ENCODE measurements at regions not wholly inside any gene's neighbourhood (a gene's known extent, or its start where the extent isn't known, plus 50 kb on each side); places are given as distances from the start of the nearest gene placed in this dataset.

DNA sequence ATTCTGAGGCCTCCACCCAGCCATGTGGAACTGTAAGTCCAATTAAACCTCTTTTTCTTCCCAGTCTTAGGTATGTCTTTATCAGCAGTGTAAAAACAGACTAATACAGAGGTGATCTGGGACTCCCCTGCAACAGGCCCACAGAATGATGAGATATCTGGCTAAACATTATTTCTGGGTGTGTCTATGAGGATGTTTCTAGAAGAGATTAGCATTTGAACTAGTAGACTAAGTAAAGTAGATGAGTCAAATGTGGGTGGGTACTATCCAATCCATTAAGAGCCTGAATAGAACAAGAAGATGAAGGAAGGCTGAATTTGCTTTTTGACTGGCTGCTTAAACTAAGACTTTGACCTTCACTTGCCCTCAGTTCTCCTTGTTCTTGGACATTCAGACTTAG, 396.5 kb upstream of the LRRC7 start:
- Mint-ChIP-seq H3K4me1 (no peaks in the 10 kb centered on the region), H3K27ac (no peak overlapping the region), H3K9me3 (peaks cover 16% of the 10 kb centered on the region), H3K4me3 (no peak overlapping the region), H3K36me3 (no peaks in the 10 kb centered on the region)
- ATAC-seq (no peak), DNase-seq (ENCODE audit: low spot score in 2 of 2) (no peak)

DNA sequence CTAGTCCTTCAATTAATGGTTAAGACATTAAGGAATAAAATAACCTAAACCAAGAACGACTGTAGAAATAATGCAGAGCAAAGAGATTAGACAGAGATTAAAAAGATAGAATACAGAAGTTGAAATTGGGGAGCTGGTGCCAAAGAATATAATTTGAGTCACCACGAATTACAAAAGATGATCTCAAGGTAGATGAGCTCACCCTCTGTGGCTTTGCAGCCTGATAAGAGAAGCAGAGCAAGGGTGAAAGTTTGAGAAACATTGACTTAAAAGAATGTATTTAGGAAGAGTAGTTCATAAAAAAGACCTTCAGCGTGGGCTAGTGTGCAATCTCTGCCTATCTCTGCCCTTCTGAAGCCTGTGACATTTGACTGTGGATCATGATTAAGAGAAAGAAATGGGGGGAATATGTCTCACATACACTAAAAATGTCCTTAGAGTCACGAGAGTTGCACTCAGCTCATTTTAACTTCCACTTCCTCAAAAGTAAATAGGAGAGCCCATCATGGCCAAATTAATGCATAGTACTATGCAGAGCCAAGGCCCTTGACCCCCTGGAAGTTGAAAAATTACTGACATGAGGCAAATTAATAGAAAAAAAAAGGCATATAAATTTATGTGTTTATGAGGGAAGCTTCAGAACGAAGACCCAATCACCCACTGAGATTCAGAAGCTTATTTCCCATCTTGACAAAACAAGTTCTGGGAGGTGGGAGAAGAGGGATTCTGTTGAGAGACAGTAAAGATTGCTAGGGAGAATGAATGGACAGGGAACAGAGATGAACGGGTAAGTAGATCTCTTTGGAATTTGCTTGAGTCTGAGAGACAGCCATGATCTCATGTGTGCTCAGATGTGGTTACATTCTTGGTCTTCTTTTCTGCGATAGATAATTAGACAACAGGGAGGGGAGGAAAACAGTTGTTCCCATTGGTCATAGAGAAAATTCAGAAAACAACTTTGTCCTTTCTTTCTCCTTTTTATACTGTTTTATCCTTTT, 395.4 kb upstream of the LRRC7 start:
- Mint-ChIP-seq H3K9me3 (peaks cover 14% of the 10 kb centered on the region), H3K36me3 (no peaks in the 10 kb centered on the region), H3K4me3 (no peak overlapping the region), H3K4me1 (no peaks in the 10 kb centered on the region), H3K27ac (no peak overlapping the region)
- DNase-seq (ENCODE audit: low spot score in 2 of 2): no peak
- no peak for ATAC-seq

DNA sequence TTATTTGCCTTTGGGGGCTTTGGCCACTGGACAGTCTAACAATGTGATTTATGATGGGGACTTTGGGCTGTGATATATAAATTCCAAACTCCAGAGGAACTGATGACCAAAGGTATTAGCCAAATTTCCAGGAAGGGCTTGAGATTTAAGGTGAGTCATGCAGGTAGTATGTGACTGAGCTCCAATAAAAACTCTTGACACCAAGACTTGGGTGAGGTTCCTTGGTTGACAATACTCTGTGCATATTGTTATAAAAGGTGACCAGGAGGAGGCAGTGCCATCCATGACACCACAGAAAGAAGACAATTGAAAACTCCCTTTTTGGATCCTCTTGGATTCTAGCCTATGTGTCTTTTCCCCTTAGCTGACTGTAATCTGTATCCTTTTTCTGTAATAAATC, 392.7 kb upstream of the LRRC7 start:
- H3K4me1 Mint-ChIP-seq: no peaks in the 10 kb centered on the region
- ATAC-seq: no peak

GRCh38 chr1:69180358-69180757, 387.4 kb upstream of the LRRC7 start:
- Mint-ChIP-seq H3K4me1 (no peaks in the 10 kb centered on the region), H3K4me3 (no peak overlapping the region), H3K9me3 (peaks cover 5% of the 10 kb centered on the region), H3K27ac (no peak overlapping the region), H3K36me3 (no peaks in the 10 kb centered on the region)
- ATAC-seq: no peak
- DNase-seq (ENCODE audit: low spot score in 2 of 2): no peak

More for the DNA sequence above, 392.7 kb upstream of the LRRC7 start:
- H3K27ac Mint-ChIP-seq: no peak overlapping the region
- H3K9me3 Mint-ChIP-seq: peaks cover 19% of the 10 kb centered on the region
- H3K36me3 Mint-ChIP-seq: no peaks in the 10 kb centered on the region
- no peak for DNase-seq (ENCODE audit: low spot score in 2 of 2)
- H3K4me3 Mint-ChIP-seq: no peak overlapping the region

- H3K4me3 Mint-ChIP-seq: no peak overlapping the region
- DNase-seq (ENCODE audit: low spot score in 2 of 2): no peak
- H3K4me1 Mint-ChIP-seq: no peaks in the 10 kb centered on the region
- H3K27ac Mint-ChIP-seq: no peak overlapping the region
- ATAC-seq: no peak
- peaks cover 14% of the 10 kb centered on the region for H3K9me3 Mint-ChIP-seq
- no peaks in the 10 kb centered on the region for H3K36me3 Mint-ChIP-seq
Measured at GRCh38 chr1:69185378-69185777, 382.3 kb upstream of the LRRC7 start.

DNA sequence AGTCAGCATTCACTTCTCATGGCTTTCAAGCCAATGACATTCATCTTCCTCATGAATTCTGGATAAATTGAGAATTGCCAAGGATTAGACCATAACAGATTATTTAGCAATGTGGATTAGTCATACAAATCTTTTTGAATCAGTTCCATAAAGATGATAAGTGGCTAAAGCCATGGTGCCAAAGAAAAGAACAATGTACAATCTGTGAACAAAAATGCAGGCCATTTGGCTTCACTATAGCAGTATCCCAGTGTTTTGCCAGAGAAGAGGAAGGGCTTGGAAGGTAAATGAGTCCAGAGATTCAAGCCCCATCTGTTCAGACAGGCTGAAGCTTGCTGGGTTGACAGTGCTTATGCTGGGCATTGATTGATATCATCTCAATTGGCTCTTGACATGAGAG, 376.4 kb upstream of the LRRC7 start:
- H3K4me3 Mint-ChIP-seq: no peak overlapping the region
- H3K9me3 Mint-ChIP-seq: peaks cover 27% of the 10 kb centered on the region
- H3K27ac Mint-ChIP-seq: no peak overlapping the region
- H3K36me3 Mint-ChIP-seq: no peaks in the 10 kb centered on the region
- ATAC-seq: no peak
- DNase-seq (ENCODE audit: low spot score in 2 of 2): no peak
- H3K4me1 Mint-ChIP-seq: no peaks in the 10 kb centered on the region

DNA sequence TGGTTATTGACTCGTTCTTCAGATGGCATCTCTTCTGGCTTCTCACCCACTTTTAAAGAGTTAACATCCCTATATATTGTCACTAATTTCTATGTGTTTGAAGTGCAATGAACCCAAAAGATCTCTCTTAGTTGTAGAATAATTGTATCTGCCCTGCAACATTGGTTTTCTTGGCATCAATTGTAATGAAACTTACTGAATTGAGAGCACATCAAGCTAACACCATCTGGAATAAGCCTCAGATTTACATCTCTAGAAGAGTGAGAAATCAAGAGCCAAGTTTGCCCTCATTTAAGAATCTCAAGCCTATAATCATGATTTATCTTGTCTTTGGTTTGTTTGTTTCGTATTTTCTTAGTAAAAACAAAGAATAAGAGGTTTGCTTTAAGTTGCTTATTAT, 372.6 kb upstream of the LRRC7 start:
- Mint-ChIP-seq H3K27ac (no peak overlapping the region), H3K9me3 (peaks cover 17% of the 10 kb centered on the region), H3K4me1 (no peaks in the 10 kb centered on the region), H3K4me3 (no peak overlapping the region), H3K36me3 (no peaks in the 10 kb centered on the region)
- DNase-seq (ENCODE audit: low spot score in 2 of 2): no peak
- no peak for ATAC-seq

GRCh38 chr1:69196071-69196470, 371.7 kb upstream of the LRRC7 start:
- ATAC-seq (no peak), DNase-seq (ENCODE audit: low spot score in 2 of 2) (no peak)
- H3K4me3 Mint-ChIP-seq: no peak overlapping the region
- peaks cover 19% of the 10 kb centered on the region for H3K9me3 Mint-ChIP-seq
- H3K4me1 Mint-ChIP-seq: no peaks in the 10 kb centered on the region
- H3K27ac Mint-ChIP-seq: no peak overlapping the region
- no peaks in the 10 kb centered on the region for H3K36me3 Mint-ChIP-seq

DNA sequence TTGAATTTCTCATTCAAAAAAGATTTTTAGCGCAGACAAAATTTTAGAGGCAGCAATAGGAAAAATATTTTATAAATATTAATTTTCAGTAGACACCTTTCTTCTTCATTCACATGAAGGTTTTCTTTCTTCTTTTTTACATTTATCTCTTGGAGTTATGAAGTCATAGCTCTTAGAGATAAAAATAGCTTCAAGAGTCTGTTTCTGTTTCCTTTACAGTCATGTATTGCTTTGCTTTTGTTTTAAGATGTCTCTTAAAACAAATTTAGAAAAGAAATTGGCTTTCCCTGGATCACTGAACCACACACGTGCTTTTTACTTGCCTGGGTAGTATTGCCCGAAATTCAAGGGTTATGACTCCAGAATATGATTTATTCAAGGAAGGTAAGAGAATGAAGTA, 369.9 kb upstream of the LRRC7 start:
- H3K4me1 Mint-ChIP-seq: no peaks in the 10 kb centered on the region

GRCh38 chr1:69201716-69202115, 366.0 kb upstream of the LRRC7 start:
- Mint-ChIP-seq H3K4me3 (no peak overlapping the region), H3K4me1 (no peaks in the 10 kb centered on the region), H3K36me3 (no peaks in the 10 kb centered on the region), H3K27ac (no peak overlapping the region), H3K9me3 (peaks cover 15% of the 10 kb centered on the region)
- DNase-seq (ENCODE audit: low spot score in 2 of 2) (no peak), ATAC-seq (no peak)

More for the DNA sequence above, 369.9 kb upstream of the LRRC7 start:
- DNase-seq (ENCODE audit: low spot score in 2 of 2): no peak
- Mint-ChIP-seq H3K9me3 (peaks cover 23% of the 10 kb centered on the region), H3K27ac (no peak overlapping the region), H3K4me3 (no peak overlapping the region), H3K36me3 (no peaks in the 10 kb centered on the region)
- ATAC-seq: no peak

DNA sequence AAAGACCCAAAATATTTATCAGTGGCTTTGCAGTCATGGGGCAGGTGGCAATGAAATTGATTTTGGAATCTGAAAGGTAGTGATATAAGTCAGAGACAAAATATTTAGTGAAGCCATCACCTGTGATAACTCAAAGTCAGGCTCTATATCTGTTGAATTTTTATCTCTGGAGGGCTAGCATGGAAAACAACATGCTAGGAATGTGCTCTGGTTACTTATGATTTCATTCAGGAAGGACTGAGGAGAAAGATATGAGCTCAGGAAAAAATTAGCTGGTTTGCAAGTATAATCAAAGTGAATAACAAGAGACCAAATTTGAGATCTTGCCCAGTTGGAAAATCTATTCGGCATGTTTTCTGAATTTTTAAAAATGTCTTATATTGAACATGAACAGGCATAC, 364.6 kb upstream of the LRRC7 start:
- Mint-ChIP-seq H3K9me3 (peaks cover 17% of the 10 kb centered on the region), H3K36me3 (no peaks in the 10 kb centered on the region), H3K4me1 (no peaks in the 10 kb centered on the region), H3K27ac (no peak overlapping the region), H3K4me3 (no peak overlapping the region)
- ATAC-seq: no peak
- no peak for DNase-seq (ENCODE audit: low spot score in 2 of 2)

- Mint-ChIP-seq H3K9me3 (peaks cover 13% of the 10 kb centered on the region), H3K27ac (no peak overlapping the region), H3K4me1 (no peaks in the 10 kb centered on the region), H3K4me3 (no peak overlapping the region), H3K36me3 (no peaks in the 10 kb centered on the region)
- ATAC-seq (no peak), DNase-seq (ENCODE audit: low spot score in 2 of 2) (no peak)
Measured at GRCh38 chr1:69213644-69214043, 354.1 kb upstream of the LRRC7 start.

- no peak for ATAC-seq
- Mint-ChIP-seq H3K4me1 (no peaks in the 10 kb centered on the region), H3K9me3 (peaks cover 12% of the 10 kb centered on the region), H3K4me3 (no peak overlapping the region), H3K36me3 (no peaks in the 10 kb centered on the region), H3K27ac (no peak overlapping the region)
- no peak for DNase-seq (ENCODE audit: low spot score in 2 of 2)
Measured at GRCh38 chr1:69215883-69216282, 351.8 kb upstream of the LRRC7 start.

GRCh38 chr1:69220672-69221071, 347.1 kb upstream of the LRRC7 start:
- no peaks in the 10 kb centered on the region for H3K36me3 Mint-ChIP-seq
- no peak for ATAC-seq
- H3K4me3 Mint-ChIP-seq: no peak overlapping the region
- no peak overlapping the region for H3K27ac Mint-ChIP-seq
- no peaks in the 10 kb centered on the region for H3K4me1 Mint-ChIP-seq
- no peak for DNase-seq (ENCODE audit: low spot score in 2 of 2)
- H3K9me3 Mint-ChIP-seq: no peaks in the 10 kb centered on the region

DNA sequence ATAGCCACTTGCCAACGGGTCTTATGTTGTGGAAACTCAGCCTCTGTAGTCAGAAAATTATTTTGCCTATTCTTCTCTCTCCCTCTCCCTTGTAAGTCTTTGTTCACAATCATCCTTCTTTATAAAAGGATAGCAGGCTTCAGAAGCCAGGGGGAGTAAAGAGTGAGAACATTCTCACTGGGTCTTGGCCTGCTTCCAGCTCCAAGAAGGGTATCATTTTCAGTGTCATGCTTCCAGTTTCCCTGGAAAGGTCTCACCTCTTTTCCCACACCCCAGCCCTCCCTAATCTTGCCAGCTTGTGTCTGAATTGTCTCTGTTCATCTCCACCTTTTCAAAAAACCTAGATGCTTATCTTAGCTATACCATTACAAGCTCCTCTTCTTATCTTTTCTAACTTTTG, 346.2 kb upstream of the LRRC7 start:
- no peak for DNase-seq (ENCODE audit: low spot score in 2 of 2)
- H3K9me3 Mint-ChIP-seq: no peaks in the 10 kb centered on the region
- no peaks in the 10 kb centered on the region for H3K4me1 Mint-ChIP-seq
- no peaks in the 10 kb centered on the region for H3K36me3 Mint-ChIP-seq
- no peak overlapping the region for H3K4me3 Mint-ChIP-seq
- no peak for ATAC-seq
- no peak overlapping the region for H3K27ac Mint-ChIP-seq

- ATAC-seq: no peak
- DNase-seq (ENCODE audit: low spot score in 2 of 2): no peak
- Mint-ChIP-seq H3K36me3 (no peaks in the 10 kb centered on the region), H3K27ac (no peak overlapping the region), H3K9me3 (no peaks in the 10 kb centered on the region), H3K4me1 (no peaks in the 10 kb centered on the region), H3K4me3 (no peak overlapping the region)
Measured at GRCh38 chr1:69223156-69223555, 344.6 kb upstream of the LRRC7 start.

Data from stimulated activated effector memory CD8-positive, alpha-beta T cell treated with anti-CD3 and anti-CD28 coated beads, Interleukin-12 subunit alpha, Interleukin-12 subunit beta, amount 100 ng/mL, for 72 hours (primary cell).